Tibial nerve (tissue), 4 donors: ENCODE measurements at regions not wholly inside any gene's neighbourhood (a gene's known extent, or its start where the extent isn't known, plus 50 kb on each side); places are given as distances from the start of the nearest gene placed in this dataset.

Experiments used
- DNase-seq, 2 donors: peaks; one replicate each; pipeline ENCODE4 v3.0.0-alpha.2; 2019; ENCODE audit warnings: low spot score in 2 of 2
- H3K27ac ChIP-seq, 4 donors: fragments of 200-600 bp; sonication (generic) in 3 of 4; one replicate each; pipeline ENCODE4 v1.5.1; 2017 to 2019; ENCODE audit warnings: mild to moderate bottlenecking in 1 of 4
- H3K27me3 ChIP-seq, 2 donors: fragments of 200-600 bp; sonication (generic) in 1 of 2; one replicate each; pipeline versions ENCODE4 v1.5.1 to v1.6.0; 2017 to 2019
- H3K36me3 ChIP-seq, 3 donors: fragments of 200-600 bp; sonication (generic); one replicate each; pipeline ENCODE4 v1.5.1; 2018 to 2019
- H3K4me1 ChIP-seq, 4 donors: fragments of 200-600 bp; sonication (generic) in 3 of 4; one replicate each; pipeline ENCODE4 v1.5.1; 2017 to 2019
- H3K4me3 ChIP-seq, 4 donors: fragments of 200-600 bp; sonication (generic) in 3 of 4; one replicate each; pipeline ENCODE4 v1.5.1; 2017 to 2019; ENCODE audit warnings: mild to moderate bottlenecking in 1 of 4, moderate library complexity in 1 of 4
- H3K9me3 ChIP-seq, 4 donors: fragments of 200-600 bp; sonication (generic) in 3 of 4; one replicate each; pipeline ENCODE4 v1.5.1; 2017 to 2019
- EP300 ChIP-seq, 2 donors: sonication (generic); formaldehyde crosslinking; IDR thresholded peaks; one replicate each; pipeline ENCODE4 v1.6.1; 2017; ENCODE audit warnings: antibody characterized with exemption in 2 of 2, mild to moderate bottlenecking in 1 of 2
- POLR2A ChIP-seq, 2 donors: fragments of 450-650 bp; IDR thresholded peaks; one replicate each; pipeline ENCODE4 v1.6.1; 2017; ENCODE audit warnings: antibody characterized with exemption in 2 of 2, mild to moderate bottlenecking in 2 of 2, moderate library complexity in 2 of 2
- WGBS, 2 donors: methylation state at CpG; one replicate each; pipeline ENCODE4 v1.1.5; 2018; 5-methylcytosine and 5-hydroxymethylcytosine counted together
- TF ChIP-seq, protein P1 (sequence below), 5 experiments: fragments of 200-600 bp in 3 of 5; fragments of 450-650 bp in 2 of 5; sonication (generic) in 3 of 5; IDR thresholded peaks; one replicate each; pipeline ENCODE4 v1.5.1; 2016 to 2019; ENCODE audit warnings: antibody characterized with exemption in 5 of 5, mild to moderate bottlenecking in 3 of 5, moderate library complexity in 2 of 5

DNA sequence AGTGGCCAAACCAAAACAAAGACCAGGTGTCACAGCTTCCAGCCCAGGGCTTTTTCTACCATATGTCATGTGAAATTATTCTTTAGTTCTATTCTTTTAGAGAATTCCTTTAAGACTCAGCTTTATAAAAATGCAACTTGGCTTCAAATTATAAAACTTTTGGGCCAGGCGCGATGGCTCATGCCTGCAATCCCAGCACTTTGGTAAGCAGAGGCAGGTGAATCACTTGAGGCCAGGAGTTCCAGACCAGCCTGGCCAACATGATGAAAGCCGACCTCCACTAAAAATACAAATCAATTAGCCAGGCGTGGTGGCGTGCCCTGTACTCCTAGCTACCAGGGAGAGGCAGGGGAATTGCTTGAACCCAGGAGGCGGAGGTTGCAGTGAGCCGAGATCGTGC lies 210.3 kb upstream of the ARG1 start:
- no peaks in the 10 kb centered on the region for H3K36me3 ChIP-seq
- peaks cover 0 to 3% (median 0%) of the 10 kb centered on the region in 4 donors for H3K4me1 ChIP-seq
- H3K27ac ChIP-seq, result no peak overlapping the region
- WGBS, 2 donors, result 81 to 88% methylated on average over 8 of the region's 8 CpGs
- DNase-seq, result no peak
- no peaks in the 10 kb centered on the region for H3K9me3 ChIP-seq
- H3K27me3 ChIP-seq, result no peaks in the 10 kb centered on the region
- TF ChIP-seq, protein P1, sequence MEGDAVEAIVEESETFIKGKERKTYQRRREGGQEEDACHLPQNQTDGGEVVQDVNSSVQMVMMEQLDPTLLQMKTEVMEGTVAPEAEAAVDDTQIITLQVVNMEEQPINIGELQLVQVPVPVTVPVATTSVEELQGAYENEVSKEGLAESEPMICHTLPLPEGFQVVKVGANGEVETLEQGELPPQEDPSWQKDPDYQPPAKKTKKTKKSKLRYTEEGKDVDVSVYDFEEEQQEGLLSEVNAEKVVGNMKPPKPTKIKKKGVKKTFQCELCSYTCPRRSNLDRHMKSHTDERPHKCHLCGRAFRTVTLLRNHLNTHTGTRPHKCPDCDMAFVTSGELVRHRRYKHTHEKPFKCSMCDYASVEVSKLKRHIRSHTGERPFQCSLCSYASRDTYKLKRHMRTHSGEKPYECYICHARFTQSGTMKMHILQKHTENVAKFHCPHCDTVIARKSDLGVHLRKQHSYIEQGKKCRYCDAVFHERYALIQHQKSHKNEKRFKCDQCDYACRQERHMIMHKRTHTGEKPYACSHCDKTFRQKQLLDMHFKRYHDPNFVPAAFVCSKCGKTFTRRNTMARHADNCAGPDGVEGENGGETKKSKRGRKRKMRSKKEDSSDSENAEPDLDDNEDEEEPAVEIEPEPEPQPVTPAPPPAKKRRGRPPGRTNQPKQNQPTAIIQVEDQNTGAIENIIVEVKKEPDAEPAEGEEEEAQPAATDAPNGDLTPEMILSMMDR (IDR thresholded peaks at IDR 0.05), result no peak
- TF ChIP-seq POLR2A (IDR thresholded peaks at IDR 0.05) (no peak), EP300 (IDR thresholded peaks at IDR 0.05) (no peak)
- H3K4me3 ChIP-seq, result no peak overlapping the region

DNA sequence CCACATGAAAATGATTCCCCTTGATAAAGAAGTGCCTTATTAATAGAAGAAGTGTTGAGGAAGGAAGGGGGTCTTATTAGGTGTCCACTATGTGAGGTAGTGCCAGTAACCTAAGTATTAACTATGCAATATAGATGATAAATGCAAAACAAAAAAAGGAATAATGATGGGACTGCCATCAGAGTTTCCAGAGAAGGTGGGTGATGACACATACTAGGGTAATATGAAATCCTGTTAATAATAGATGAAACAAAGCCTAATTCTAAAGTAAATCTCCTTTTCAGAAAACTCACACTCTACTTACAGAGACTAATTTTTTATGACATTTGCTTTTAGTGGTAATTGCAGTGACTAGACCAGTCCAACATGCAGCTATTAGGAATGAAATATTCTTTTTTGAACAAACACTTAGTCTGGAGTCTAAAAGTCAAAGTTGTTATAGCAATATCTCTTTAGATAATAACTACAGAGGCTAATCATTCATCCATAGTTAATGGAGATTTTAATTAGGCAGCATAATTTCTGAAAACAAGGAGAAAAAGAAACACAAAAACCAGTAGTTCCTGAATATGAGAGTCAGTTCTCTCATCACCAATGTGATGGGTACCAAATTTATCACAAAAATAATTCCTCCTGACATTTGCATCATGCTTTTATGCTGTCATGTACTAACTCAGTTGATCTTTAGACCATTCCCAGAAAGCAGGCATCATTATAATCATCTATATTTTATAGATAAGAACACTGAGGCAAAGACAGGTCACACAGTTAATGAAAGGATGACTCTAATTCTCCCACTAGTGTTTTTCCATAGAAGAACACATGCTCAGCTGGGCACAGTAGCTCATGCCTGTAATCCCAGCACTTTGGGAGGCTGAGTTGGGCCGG lies 208.8 kb upstream of the ARG1 start:
- no peaks in the 10 kb centered on the region for H3K36me3 ChIP-seq
- no peak for DNase-seq
- no peak overlapping the region for H3K4me3 ChIP-seq
- TF ChIP-seq POLR2A (IDR thresholded peaks at IDR 0.05) (no peak), EP300 (IDR thresholded peaks at IDR 0.05) (no peak)
- TF ChIP-seq, protein P1 (IDR thresholded peaks at IDR 0.05), result no peak
- WGBS, 2 donors, result 89 to 90% methylated on average over 1 of the region's 1 CpG
- no peaks in the 10 kb centered on the region for H3K27me3 ChIP-seq
- no peak overlapping the region for H3K27ac ChIP-seq
- H3K9me3 ChIP-seq, result no peaks in the 10 kb centered on the region
- peaks cover 0 to 11% (median 4%) of the 10 kb centered on the region in 4 donors for H3K4me1 ChIP-seq

DNA sequence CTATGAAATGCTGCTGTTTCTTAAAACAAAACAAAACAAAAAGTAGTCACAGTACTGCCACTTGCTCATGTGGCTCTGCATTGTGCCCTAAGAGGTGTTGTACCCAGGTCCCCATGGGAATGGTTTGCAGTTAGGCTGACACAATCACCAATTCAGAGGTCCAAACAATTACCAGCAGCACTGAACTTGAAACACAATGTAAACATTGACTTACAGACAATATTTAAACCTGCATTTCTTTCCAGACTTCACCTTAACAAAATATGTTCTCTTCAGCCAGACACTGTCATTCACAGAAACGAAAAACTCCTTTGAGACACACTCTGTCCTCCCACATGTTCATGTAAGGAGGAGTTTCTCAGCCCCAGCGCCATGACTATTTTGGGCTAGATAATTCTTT lies 206.8 kb upstream of the ARG1 start:
- TF ChIP-seq, protein P1 (IDR thresholded peaks at IDR 0.05), result no peak
- TF ChIP-seq EP300 (IDR thresholded peaks at IDR 0.05) (no peak), POLR2A (IDR thresholded peaks at IDR 0.05) (no peak)
- 68% methylated on average over 2 of the region's 2 CpGs for WGBS, 2 donors

DNA sequence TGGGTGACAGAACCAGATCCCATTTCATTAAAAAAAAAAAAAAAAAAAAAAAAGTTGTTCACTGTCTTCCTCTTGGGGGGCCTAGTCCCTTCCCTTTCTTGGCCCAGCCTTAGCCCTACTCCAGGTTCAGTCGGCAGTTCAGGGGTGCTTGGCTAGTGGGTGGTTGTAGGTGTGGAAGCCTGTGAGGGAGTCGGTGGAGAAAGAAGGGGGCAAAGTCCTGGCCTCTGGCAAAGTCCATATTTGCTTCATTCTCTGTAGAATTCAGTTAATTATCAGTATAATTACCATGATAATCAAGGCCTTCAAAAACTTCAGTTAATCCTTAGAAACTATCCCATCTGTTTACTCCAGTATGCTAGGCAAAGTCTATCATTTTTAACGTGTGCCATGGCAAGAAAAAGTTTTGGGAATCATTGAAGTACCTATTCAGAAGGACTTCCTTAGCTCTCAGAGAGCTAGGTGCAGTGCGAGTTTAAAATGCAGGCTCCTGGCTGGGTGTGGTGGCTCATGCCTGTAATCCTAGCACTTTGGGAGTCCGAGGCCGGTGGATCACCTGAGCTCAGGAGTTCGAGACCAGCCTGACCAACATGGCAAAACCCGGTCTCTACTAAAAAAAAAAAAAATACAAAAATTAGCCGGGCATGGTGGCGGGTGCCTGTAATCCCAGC lies 205.7 kb upstream of the ARG1 start:
- no peaks in the 10 kb centered on the region for H3K36me3 ChIP-seq
- H3K9me3 ChIP-seq, result no peaks in the 10 kb centered on the region
- WGBS, 2 donors, result 86 to 87% methylated on average over 10 of the region's 10 CpGs
- no peak overlapping the region for H3K27ac ChIP-seq
- H3K4me1 ChIP-seq, result peaks cover 0 to 12% (median 4%) of the 10 kb centered on the region in 4 donors
- no peaks in the 10 kb centered on the region for H3K27me3 ChIP-seq
- DNase-seq, result no peak
- no peak for TF ChIP-seq EP300 (IDR thresholded peaks at IDR 0.05)
- no peak for TF ChIP-seq POLR2A (IDR thresholded peaks at IDR 0.05)
- TF ChIP-seq, protein P1 (IDR thresholded peaks at IDR 0.05), result no peak
- no peak overlapping the region for H3K4me3 ChIP-seq

More for the DNA sequence above, 206.8 kb upstream of the ARG1 start:
- DNase-seq, result no peak
- Histone ChIP-seq H3K27ac (no peak overlapping the region), H3K4me3 (no peak overlapping the region), H3K36me3 (no peaks in the 10 kb centered on the region), H3K4me1 (peaks cover 0 to 12% (median 4%) of the 10 kb centered on the region in 4 donors), H3K27me3 (no peaks in the 10 kb centered on the region), H3K9me3 (no peaks in the 10 kb centered on the region)
